GM10266 (cell line): ENCODE measurements at regions not wholly inside any gene's neighbourhood (a gene's known extent, or its start where the extent isn't known, plus 50 kb on each side); places are given as distances from the start of the nearest gene placed in this dataset.

Experiments
- DNase-seq: peaks from one replicate; pipeline ENCODE4 v3.0.0; 2012; ENCODE audit errors: extremely low spot score
- TF ChIP-seq, protein P1 (sequence below): IDR thresholded peaks from 2 replicates; pipeline ENCODE4 v1.5.1; 2012; ENCODE audit warnings: mild to moderate bottlenecking, low read depth; ENCODE audit not compliant: control insufficient read depth, insufficient read depth; ENCODE audit errors: missing control alignments

DNA sequence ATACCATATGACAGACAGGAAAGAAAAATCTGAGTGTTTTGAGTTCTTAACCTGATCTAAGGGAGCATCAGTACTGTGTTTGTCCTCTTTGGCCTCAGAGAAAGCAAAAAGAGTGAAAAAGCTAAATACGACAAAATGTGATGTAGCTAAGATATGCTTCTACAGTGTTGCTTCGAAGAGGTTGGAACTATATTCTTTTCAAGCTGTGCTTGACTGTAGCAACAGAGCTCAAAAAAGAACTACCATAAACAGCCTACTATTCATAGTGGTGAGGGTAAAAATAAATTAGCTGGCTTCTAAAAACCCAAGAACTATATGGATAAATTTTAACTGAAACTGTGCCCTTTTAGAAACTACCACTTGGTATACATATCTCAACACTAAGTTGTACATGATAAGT is 881.8 kb upstream of the PCDH10 start:
- TF ChIP-seq, protein P1, sequence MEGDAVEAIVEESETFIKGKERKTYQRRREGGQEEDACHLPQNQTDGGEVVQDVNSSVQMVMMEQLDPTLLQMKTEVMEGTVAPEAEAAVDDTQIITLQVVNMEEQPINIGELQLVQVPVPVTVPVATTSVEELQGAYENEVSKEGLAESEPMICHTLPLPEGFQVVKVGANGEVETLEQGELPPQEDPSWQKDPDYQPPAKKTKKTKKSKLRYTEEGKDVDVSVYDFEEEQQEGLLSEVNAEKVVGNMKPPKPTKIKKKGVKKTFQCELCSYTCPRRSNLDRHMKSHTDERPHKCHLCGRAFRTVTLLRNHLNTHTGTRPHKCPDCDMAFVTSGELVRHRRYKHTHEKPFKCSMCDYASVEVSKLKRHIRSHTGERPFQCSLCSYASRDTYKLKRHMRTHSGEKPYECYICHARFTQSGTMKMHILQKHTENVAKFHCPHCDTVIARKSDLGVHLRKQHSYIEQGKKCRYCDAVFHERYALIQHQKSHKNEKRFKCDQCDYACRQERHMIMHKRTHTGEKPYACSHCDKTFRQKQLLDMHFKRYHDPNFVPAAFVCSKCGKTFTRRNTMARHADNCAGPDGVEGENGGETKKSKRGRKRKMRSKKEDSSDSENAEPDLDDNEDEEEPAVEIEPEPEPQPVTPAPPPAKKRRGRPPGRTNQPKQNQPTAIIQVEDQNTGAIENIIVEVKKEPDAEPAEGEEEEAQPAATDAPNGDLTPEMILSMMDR: no peak
- no peak for DNase-seq

- no peak for DNase-seq
- TF ChIP-seq, protein P1: no peak
These were observed 879.6 kb upstream of the PCDH10 start for GRCh38 chr4:132269303-132269990.

- DNase-seq: no peak
- TF ChIP-seq, protein P1: no peak
These were observed 873.4 kb upstream of the PCDH10 start for GRCh38 chr4:132275583-132276121.

DNA sequence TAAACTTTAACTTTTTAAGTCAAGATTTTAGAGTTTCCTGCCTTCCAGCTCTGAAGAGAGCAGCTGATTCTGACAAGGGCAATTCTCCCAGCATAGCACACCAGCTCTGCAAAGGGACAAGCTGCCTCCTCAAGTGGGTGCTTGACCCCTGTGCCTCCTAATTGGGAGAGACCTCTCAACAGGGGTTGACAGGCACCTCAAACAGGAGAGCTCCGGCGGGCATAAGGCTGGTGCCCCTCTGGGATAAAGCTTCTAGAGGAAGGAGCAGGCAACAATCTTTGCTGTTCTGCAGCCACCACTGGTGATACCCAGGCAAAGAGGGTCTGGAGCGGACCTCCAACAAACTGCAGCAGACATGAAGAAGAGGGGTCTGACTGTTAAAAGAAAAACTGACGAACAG is 872.9 kb upstream of the PCDH10 start:
- no peak for DNase-seq
- TF ChIP-seq, protein P1: no peak

GRCh38 chr4:132276989-132277388 is 872.1 kb upstream of the PCDH10 start:
- no peak for DNase-seq
- TF ChIP-seq, protein P1: no peak

DNA sequence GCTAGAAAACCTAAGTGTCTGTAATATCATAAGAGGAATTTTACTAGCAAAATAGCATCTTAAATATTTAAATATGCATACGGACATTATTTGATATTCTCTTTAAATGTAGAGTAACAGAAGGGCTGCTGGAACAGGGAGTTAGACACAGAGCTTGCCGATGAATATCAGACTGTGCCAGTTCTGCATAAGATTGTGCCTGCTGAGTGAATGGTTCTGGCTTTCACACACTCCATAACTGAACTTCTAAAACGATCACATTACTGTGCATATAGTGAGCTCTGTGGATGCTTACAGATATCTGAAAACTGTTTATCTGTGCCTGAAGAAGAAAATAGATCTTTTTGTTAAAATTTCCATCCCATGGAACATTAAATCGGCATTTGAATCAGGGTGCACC is 867.4 kb upstream of the PCDH10 start:
- no peak for DNase-seq
- TF ChIP-seq, protein P1: no peak

DNA sequence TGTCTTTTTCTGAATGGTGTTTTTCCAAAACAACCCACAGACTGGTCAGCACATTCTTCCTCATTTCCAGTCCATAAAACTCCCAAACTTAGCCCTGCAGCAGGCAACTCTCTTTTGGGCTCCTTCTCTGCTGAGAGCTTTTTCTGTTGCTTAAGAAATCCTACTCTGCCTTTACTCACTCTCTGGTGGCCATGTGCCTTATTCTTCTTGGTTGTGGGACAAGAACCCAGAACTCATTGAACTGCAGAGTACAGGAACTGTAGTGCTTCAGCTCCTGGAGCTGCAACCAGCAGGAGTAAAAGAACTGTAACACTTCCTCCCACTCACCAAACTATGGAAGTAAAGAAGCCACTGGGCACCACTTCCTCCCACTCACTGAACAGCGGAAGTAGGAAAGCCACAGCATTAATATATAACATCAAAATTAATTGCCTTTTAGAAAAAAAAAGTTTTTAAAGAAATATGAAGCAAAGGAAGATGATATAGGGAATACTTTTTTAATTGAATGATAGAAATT is 864.1 kb upstream of the PCDH10 start:
- no peak for DNase-seq
- TF ChIP-seq, protein P1: no peak
